HCT116 (cell line): ENCODE measurements at regions not wholly inside any gene's neighbourhood (a gene's known extent, or its start where the extent isn't known, plus 50 kb on each side); places are given as distances from the start of the nearest gene placed in this dataset.

ENCODE experiments used
- ATAC-seq: fragments of 200-7000 bp; cut with Tn5 transposase; 2 replicates; pipeline ENCODE4 v1.9.1; 2020; ENCODE audit warnings: mild to moderate bottlenecking, moderate library complexity
- BruUV-seq: library from RNA; stranded (reverse); fragments of 400-500 nt; replicated peaks from 2 replicates; lab custom pipeline; 2021; lab: Mats Ljungman, UMichigan
- CTCF ChIA-PET: fragments of 300-600 bp; sonication (Branson Sonifier 250); formaldehyde crosslinking; loops from one replicate; lab custom pipeline; 2021; ENCODE audit warnings: antibody characterized with exemption; lab: Charles Lee
- POLR2A ChIA-PET: fragments of 300-600, 350-600 bp; sonication (Branson Sonifier 250); formaldehyde crosslinking; loops from one replicate; lab custom pipeline; 2021; ENCODE audit warnings: antibody characterized with exemption; lab: Charles Lee
- RAD21 ChIA-PET, 2 experiments: fragments of 300-600 bp; sonication (Branson Sonifier 250); formaldehyde crosslinking; loops; one replicate each; lab custom pipeline; 2023; ENCODE audit warnings: low total read pairs in 2 of 2; ENCODE audit not compliant: uncharacterized antibody in 2 of 2, unreplicated experiment in 2 of 2, low non-redundant PET in 1 of 2; lab: Charles Lee
- DNase-seq: peaks from one replicate; pipeline ENCODE4 v3.0.0-alpha.2; 2010; ENCODE audit warnings: low read depth, low spot score
- H2AFZ ChIP-seq: fragments of 200-600 bp; shearing (Covaris generic), sonication (generic); 2 replicates; pipeline ENCODE4 v1.6.1; 2017; ENCODE audit warnings: low read depth, mixed run types, mixed read lengths, antibody characterized with exemption, low read length; ENCODE audit not compliant: poor library complexity, severe bottlenecking
- H3K27ac ChIP-seq: 2 replicates; pipeline ENCODE4 v1.5.1; 2012; ENCODE audit warnings: low read depth, low read length
- H3K27me3 ChIP-seq: fragments of 200-600 bp; sonication (generic); 2 replicates; pipeline ENCODE4 v1.6.1; 2016; ENCODE audit warnings: mixed run types, low read length, mixed read lengths; ENCODE audit not compliant: insufficient read depth
- H3K36me3 ChIP-seq, 2 experiments: fragments of 200-500 bp in 1 of 2; fragments of 200-600 bp in 1 of 2; sonication (Bioruptor generic) in 1 of 2; sonication (generic) in 1 of 2; 2 replicates each; pipeline versions ENCODE4 v1.5.1 to v1.6.1; 2014 to 2016; ENCODE audit warnings: low read length in 2 of 2, inconsistent platforms in 1 of 2, mixed read lengths in 1 of 2, mixed run types in 1 of 2; ENCODE audit not compliant: insufficient read depth in 2 of 2, control insufficient read depth in 1 of 2
- H3K4me1 ChIP-seq, 2 experiments: fragments of 200-600 bp in 1 of 2; sonication (generic) in 1 of 2; 2 replicates each; pipeline versions ENCODE4 v1.5.1 to v1.6.1; 2012 to 2017; ENCODE audit warnings: low read length in 2 of 2, inconsistent platforms in 1 of 2, mild to moderate bottlenecking in 1 of 2, mixed read lengths in 1 of 2, mixed run types in 1 of 2, moderate library complexity in 1 of 2; ENCODE audit not compliant: insufficient read depth in 2 of 2, control insufficient read depth in 1 of 2
- H3K4me2 ChIP-seq: fragments of 200-600 bp; sonication (generic); 2 replicates; pipeline ENCODE4 v1.6.1; 2017; ENCODE audit warnings: mixed run types, low read length, mixed read lengths
- H3K4me3 ChIP-seq, 2 experiments: fragments of 200-600 bp in 1 of 2; sonication (generic) in 1 of 2; replicated peaks in 1 of 2; 2 replicates each; pipeline ENCODE4 v1.5.1; 2011 to 2016; ENCODE audit warnings: low read length in 2 of 2, control low read depth in 1 of 2, low read depth in 1 of 2, mild to moderate bottlenecking in 1 of 2, mixed read lengths in 1 of 2, mixed run types in 1 of 2
- H3K79me2 ChIP-seq: fragments of 200-600 bp; sonication (generic); 2 replicates; pipeline ENCODE4 v1.6.1; 2017; ENCODE audit warnings: mild to moderate bottlenecking, mixed run types, low read length, moderate library complexity, mixed read lengths; ENCODE audit not compliant: insufficient read depth
- H3K9ac ChIP-seq: fragments of 200-600 bp; sonication (generic); 2 replicates; pipeline ENCODE4 v1.6.1; 2016; ENCODE audit warnings: low read length, mixed read lengths
- H3K9me2 ChIP-seq: fragments of 200-600 bp; sonication (generic), shearing (Covaris generic); 2 replicates; pipeline ENCODE4 v1.6.1; 2017; ENCODE audit warnings: mixed run types, mild to moderate bottlenecking, moderate library complexity; ENCODE audit not compliant: insufficient read depth
- H3K9me3 ChIP-seq, 2 experiments: fragments of 200-500 bp in 1 of 2; fragments of 200-600 bp in 1 of 2; sonication (Bioruptor generic) in 1 of 2; sonication (generic) in 1 of 2; 2 replicates each; pipeline ENCODE4 v1.6.1; 2014 to 2017; ENCODE audit warnings: low read length in 2 of 2, mixed read lengths in 2 of 2, inconsistent platforms in 1 of 2, low read depth in 1 of 2, mild to moderate bottlenecking in 1 of 2, mixed run types in 1 of 2, moderate library complexity in 1 of 2; ENCODE audit not compliant: control insufficient read depth in 1 of 2, insufficient read depth in 1 of 2
- H4K20me1 ChIP-seq: fragments of 200-600 bp; sonication (generic), shearing (Covaris generic); 2 replicates; pipeline ENCODE4 v1.6.1; 2017; ENCODE audit warnings: mixed run types, mild to moderate bottlenecking, moderate library complexity; ENCODE audit not compliant: insufficient read depth
- JUND ChIP-seq: IDR thresholded peaks from 2 replicates; pipeline ENCODE4 v1.6.1; 2012
- MAX ChIP-seq: IDR thresholded peaks from 2 replicates; pipeline ENCODE4 v1.6.1; 2012
- POLR2A ChIP-seq: IDR thresholded peaks from 2 replicates; pipeline ENCODE4 v1.7.0; 2011; ENCODE audit warnings: borderline replicate concordance; ENCODE audit not compliant: insufficient read depth, insufficient read length; ENCODE audit errors: extremely low read depth
- RAD21 ChIP-seq: IDR thresholded peaks from 2 replicates; pipeline ENCODE4 v1.6.1; 2012; ENCODE audit warnings: low read depth, mild to moderate bottlenecking
- SIN3A ChIP-seq: IDR thresholded peaks from 2 replicates; pipeline ENCODE4 v1.6.1; 2012; ENCODE audit warnings: low read depth
- YY1 ChIP-seq: IDR thresholded peaks from 2 replicates; pipeline ENCODE4 v1.6.1; 2011; ENCODE audit warnings: low read length, low read depth, moderate library complexity, mild to moderate bottlenecking; ENCODE audit not compliant: insufficient replicate concordance; ENCODE audit errors: extremely low read depth
- ZNF274 ChIP-seq: fragments of 200-500 bp; sonication (Bioruptor generic); IDR thresholded peaks from 2 replicates; pipeline ENCODE4 v1.6.1; 2014; ENCODE audit warnings: mild to moderate bottlenecking, low read depth, low read length, inconsistent platforms
- intact Hi-C: fragments of 100-400 bp; cut with micrococcal nuclease; formaldehyde crosslinking; loops from 2 replicates; pipeline ENCODE4 v1.10.0; 2022
- TF ChIP-seq, protein P1 (sequence below): IDR thresholded peaks from 2 replicates; pipeline ENCODE4 v1.6.1; 2012; ENCODE audit warnings: low read depth
- TF ChIP-seq, protein P2 (sequence below), 3 experiments: fragments of 200-600 bp in 1 of 3; sonication (generic) in 1 of 3; IDR thresholded peaks in 2 of 3; conservative IDR thresholded peaks in 1 of 3; 2 replicates each; pipeline ENCODE4 v1.5.1; 2012 to 2017; ENCODE audit warnings: low read depth in 2 of 3, low read length in 2 of 3, antibody characterized with exemption in 1 of 3, borderline replicate concordance in 1 of 3, control low read depth in 1 of 3, mild to moderate bottlenecking in 1 of 3, mixed read lengths in 1 of 3, mixed run types in 1 of 3, moderate library complexity in 1 of 3; ENCODE audit not compliant: insufficient read depth in 1 of 3
- TF ChIP-seq, protein P3 (sequence below): IDR thresholded peaks from 2 replicates; pipeline ENCODE4 v1.6.1; 2011; ENCODE audit warnings: mild to moderate bottlenecking, low read length, moderate library complexity; ENCODE audit not compliant: insufficient replicate concordance; ENCODE audit errors: extremely low read depth

GRCh38 chr18:60649842-60650536, 277.4 kb upstream of the MC4R start:
- H2AFZ ChIP-seq = no peak overlapping the region
- no peaks in the 10 kb centered on the region for H3K27me3 ChIP-seq
- DNase-seq (no peak), ATAC-seq (no peak)
- ChIA-PET CTCF (no interaction called here), POLR2A (no interaction called here), RAD21 (no interaction called here)
- no peak overlapping the region for H3K27ac ChIP-seq
- no peaks in the 10 kb centered on the region for H3K36me3 ChIP-seq
- no peaks in the 10 kb centered on the region for H3K9me3 ChIP-seq
- H3K4me1 ChIP-seq = no peaks in the 10 kb centered on the region
- no peak overlapping the region for H3K4me3 ChIP-seq
- no peak overlapping the region for H3K9ac ChIP-seq
- no peak overlapping the region for H3K4me2 ChIP-seq
- intact Hi-C loops = no loop called here
- H3K79me2 ChIP-seq = no peaks in the 10 kb centered on the region
- no peaks in the 10 kb centered on the region for H4K20me1 ChIP-seq
- H3K9me2 ChIP-seq = no peaks in the 10 kb centered on the region
- no TSS peak for BruUV-seq
- TF ChIP-seq, protein P1, sequence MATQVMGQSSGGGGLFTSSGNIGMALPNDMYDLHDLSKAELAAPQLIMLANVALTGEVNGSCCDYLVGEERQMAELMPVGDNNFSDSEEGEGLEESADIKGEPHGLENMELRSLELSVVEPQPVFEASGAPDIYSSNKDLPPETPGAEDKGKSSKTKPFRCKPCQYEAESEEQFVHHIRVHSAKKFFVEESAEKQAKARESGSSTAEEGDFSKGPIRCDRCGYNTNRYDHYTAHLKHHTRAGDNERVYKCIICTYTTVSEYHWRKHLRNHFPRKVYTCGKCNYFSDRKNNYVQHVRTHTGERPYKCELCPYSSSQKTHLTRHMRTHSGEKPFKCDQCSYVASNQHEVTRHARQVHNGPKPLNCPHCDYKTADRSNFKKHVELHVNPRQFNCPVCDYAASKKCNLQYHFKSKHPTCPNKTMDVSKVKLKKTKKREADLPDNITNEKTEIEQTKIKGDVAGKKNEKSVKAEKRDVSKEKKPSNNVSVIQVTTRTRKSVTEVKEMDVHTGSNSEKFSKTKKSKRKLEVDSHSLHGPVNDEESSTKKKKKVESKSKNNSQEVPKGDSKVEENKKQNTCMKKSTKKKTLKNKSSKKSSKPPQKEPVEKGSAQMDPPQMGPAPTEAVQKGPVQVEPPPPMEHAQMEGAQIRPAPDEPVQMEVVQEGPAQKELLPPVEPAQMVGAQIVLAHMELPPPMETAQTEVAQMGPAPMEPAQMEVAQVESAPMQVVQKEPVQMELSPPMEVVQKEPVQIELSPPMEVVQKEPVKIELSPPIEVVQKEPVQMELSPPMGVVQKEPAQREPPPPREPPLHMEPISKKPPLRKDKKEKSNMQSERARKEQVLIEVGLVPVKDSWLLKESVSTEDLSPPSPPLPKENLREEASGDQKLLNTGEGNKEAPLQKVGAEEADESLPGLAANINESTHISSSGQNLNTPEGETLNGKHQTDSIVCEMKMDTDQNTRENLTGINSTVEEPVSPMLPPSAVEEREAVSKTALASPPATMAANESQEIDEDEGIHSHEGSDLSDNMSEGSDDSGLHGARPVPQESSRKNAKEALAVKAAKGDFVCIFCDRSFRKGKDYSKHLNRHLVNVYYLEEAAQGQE = no peak
- TF ChIP-seq YY1 (no peak), JUND (no peak), MAX (no peak), RAD21 (no peak), SIN3A (no peak), ZNF274 (no peak), POLR2A (no peak)
- TF ChIP-seq, protein P2, sequence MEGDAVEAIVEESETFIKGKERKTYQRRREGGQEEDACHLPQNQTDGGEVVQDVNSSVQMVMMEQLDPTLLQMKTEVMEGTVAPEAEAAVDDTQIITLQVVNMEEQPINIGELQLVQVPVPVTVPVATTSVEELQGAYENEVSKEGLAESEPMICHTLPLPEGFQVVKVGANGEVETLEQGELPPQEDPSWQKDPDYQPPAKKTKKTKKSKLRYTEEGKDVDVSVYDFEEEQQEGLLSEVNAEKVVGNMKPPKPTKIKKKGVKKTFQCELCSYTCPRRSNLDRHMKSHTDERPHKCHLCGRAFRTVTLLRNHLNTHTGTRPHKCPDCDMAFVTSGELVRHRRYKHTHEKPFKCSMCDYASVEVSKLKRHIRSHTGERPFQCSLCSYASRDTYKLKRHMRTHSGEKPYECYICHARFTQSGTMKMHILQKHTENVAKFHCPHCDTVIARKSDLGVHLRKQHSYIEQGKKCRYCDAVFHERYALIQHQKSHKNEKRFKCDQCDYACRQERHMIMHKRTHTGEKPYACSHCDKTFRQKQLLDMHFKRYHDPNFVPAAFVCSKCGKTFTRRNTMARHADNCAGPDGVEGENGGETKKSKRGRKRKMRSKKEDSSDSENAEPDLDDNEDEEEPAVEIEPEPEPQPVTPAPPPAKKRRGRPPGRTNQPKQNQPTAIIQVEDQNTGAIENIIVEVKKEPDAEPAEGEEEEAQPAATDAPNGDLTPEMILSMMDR (IDR thresholded peaks at IDR 0.05 in 2 of 3, conservative IDR thresholded peaks at IDR 0.05 in 1 of 3; ENCODE audit: borderline replicate concordance in 1 of 3, insufficient read depth in 1 of 3, low read depth in 2 of 3, low read length in 2 of 3) = no peak
- TF ChIP-seq, protein P3, sequence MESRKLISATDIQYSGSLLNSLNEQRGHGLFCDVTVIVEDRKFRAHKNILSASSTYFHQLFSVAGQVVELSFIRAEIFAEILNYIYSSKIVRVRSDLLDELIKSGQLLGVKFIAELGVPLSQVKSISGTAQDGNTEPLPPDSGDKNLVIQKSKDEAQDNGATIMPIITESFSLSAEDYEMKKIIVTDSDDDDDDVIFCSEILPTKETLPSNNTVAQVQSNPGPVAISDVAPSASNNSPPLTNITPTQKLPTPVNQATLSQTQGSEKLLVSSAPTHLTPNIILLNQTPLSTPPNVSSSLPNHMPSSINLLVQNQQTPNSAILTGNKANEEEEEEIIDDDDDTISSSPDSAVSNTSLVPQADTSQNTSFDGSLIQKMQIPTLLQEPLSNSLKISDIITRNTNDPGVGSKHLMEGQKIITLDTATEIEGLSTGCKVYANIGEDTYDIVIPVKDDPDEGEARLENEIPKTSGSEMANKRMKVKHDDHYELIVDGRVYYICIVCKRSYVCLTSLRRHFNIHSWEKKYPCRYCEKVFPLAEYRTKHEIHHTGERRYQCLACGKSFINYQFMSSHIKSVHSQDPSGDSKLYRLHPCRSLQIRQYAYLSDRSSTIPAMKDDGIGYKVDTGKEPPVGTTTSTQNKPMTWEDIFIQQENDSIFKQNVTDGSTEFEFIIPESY = no peak
